SK-N-SH (cell line): ENCODE measurements at regions not wholly inside any gene's neighbourhood (a gene's known extent, or its start where the extent isn't known, plus 50 kb on each side); places are given as distances from the start of the nearest gene placed in this dataset.

Experiments used
- CTCF ChIA-PET: fragments of 300-600, 350-600 bp; formaldehyde crosslinking; extraction: SDS; loops from one replicate; lab custom pipeline; 2021; lab: Yijun Ruan, JAX
- POLR2A ChIA-PET: fragments of 350-600 bp; sonication (Branson Sonifier 250); formaldehyde crosslinking; extraction: SDS; loops from one replicate; lab custom pipeline; 2020; ENCODE audit warnings: antibody characterized with exemption, inconsistent platforms; lab: Yijun Ruan, JAX
- DNase-seq: peaks from one replicate; pipeline ENCODE4 v3.0.0; 2012
- H2AFZ ChIP-seq: fragments of 200-600 bp; sonication (generic); 2 replicates; pipeline ENCODE4 v1.8.1; 2016; ENCODE audit warnings: antibody characterized with exemption, mild to moderate bottlenecking, low read depth
- H3F3A ChIP-seq: fragments of 200-600 bp; sonication (generic); replicated peaks from 2 replicates; pipeline ENCODE3; 2016; ENCODE audit warnings: antibody characterized with exemption, mild to moderate bottlenecking; ENCODE audit not compliant: insufficient read depth
- H3K27ac ChIP-seq, 2 experiments: fragments of 200-500 bp in 1 of 2; fragments of 200-600 bp in 1 of 2; sonication (Bioruptor generic) in 1 of 2; sonication (generic), shearing (Covaris generic) in 1 of 2; 2 replicates each; pipeline versions ENCODE4 v1.5.1 to v1.6.1; 2014 to 2016; ENCODE audit warnings: low read depth in 2 of 2, inconsistent platforms in 1 of 2, low read length in 1 of 2, mild to moderate bottlenecking in 1 of 2, mixed read lengths in 1 of 2
- H3K27me3 ChIP-seq: fragments of 200-600 bp; sonication (generic), shearing (Covaris generic); 2 replicates; pipeline ENCODE4 v1.6.1; 2016; ENCODE audit warnings: mixed run types; ENCODE audit not compliant: insufficient read depth
- H3K36me3 ChIP-seq, 2 experiments: fragments of 200-500 bp in 1 of 2; fragments of 200-600 bp in 1 of 2; sonication (Bioruptor generic) in 1 of 2; sonication (generic) in 1 of 2; replicated peaks in 1 of 2; 2 replicates each; pipeline versions ENCODE3 to v1.5.1; 2014 to 2016; ENCODE audit warnings: low read length in 1 of 2, mild to moderate bottlenecking in 1 of 2; ENCODE audit not compliant: insufficient read depth in 2 of 2, control insufficient read depth in 1 of 2
- H3K4me1 ChIP-seq, 2 experiments: fragments of 200-500 bp in 1 of 2; fragments of 200-600 bp in 1 of 2; sonication (Bioruptor generic) in 1 of 2; sonication (generic), shearing (Covaris generic) in 1 of 2; 2 replicates each; pipeline versions ENCODE4 v1.5.1 to v1.6.1; 2014 to 2016; ENCODE audit warnings: low read depth in 1 of 2, low read length in 1 of 2, mixed run types in 1 of 2; ENCODE audit not compliant: insufficient read depth in 2 of 2, control insufficient read depth in 1 of 2
- H3K4me2 ChIP-seq: fragments of 200-600 bp; sonication (generic), shearing (Covaris generic); 2 replicates; pipeline ENCODE4 v1.6.1; 2017; ENCODE audit warnings: mixed run types
- H3K4me3 ChIP-seq, 2 experiments: fragments of 200-500 bp in 1 of 2; fragments of 200-600 bp in 1 of 2; sonication (Bioruptor generic) in 1 of 2; sonication (generic), shearing (Covaris generic) in 1 of 2; 2 replicates each; pipeline versions ENCODE4 v1.5.1 to v1.8.1; 2014 to 2016; ENCODE audit warnings: low read depth in 2 of 2, inconsistent platforms in 1 of 2, low read length in 1 of 2, mild to moderate bottlenecking in 1 of 2, mixed read lengths in 1 of 2, moderate library complexity in 1 of 2
- H3K79me2 ChIP-seq: fragments of 200-600 bp; sonication (generic); 2 replicates; pipeline ENCODE4 v1.8.1; 2017; ENCODE audit warnings: mild to moderate bottlenecking; ENCODE audit not compliant: insufficient read depth
- H3K9ac ChIP-seq: fragments of 200-600 bp; sonication (generic); 2 replicates; pipeline ENCODE4 v1.6.1; 2017; ENCODE audit warnings: mixed run types
- H3K9me2 ChIP-seq: fragments of 200-600 bp; sonication (generic); 2 replicates; pipeline ENCODE4 v1.6.1; 2017; ENCODE audit warnings: mixed run types
- H3K9me3 ChIP-seq: fragments of 200-600 bp; sonication (generic); 2 replicates; pipeline ENCODE4 v1.6.1; 2017; ENCODE audit warnings: mixed run types, mild to moderate bottlenecking, moderate library complexity
- H4K20me1 ChIP-seq: fragments of 200-600 bp; sonication (generic); 2 replicates; pipeline ENCODE4 v1.6.1; 2017; ENCODE audit warnings: mild to moderate bottlenecking, mixed run types; ENCODE audit not compliant: insufficient read depth
- CTCF ChIP-seq: fragments of 200-600 bp; sonication (generic); IDR thresholded peaks from 2 replicates; pipeline ENCODE4 v1.6.1; 2017; ENCODE audit warnings: antibody characterized with exemption, mild to moderate bottlenecking, moderate library complexity
- EP300 ChIP-seq, 2 experiments: IDR thresholded peaks; 2 replicates each; pipeline versions ENCODE4 v1.4.0 to v1.6.1; 2012; ENCODE audit warnings: borderline replicate concordance in 1 of 2, low read depth in 1 of 2, low read length in 1 of 2
- FOSL2 ChIP-seq: IDR thresholded peaks from 2 replicates; pipeline ENCODE4 v1.4.0; 2012; ENCODE audit warnings: low read depth, mild to moderate bottlenecking, moderate library complexity, borderline replicate concordance
- IRF3 ChIP-seq: fragments of 150-350 bp; IDR thresholded peaks from 2 replicates; pipeline ENCODE4 v1.6.1; 2016; ENCODE audit warnings: mild to moderate bottlenecking, low read depth, low read length
- NFIC ChIP-seq: IDR thresholded peaks from 2 replicates; pipeline ENCODE4 v1.4.0; 2012; ENCODE audit warnings: borderline replicate concordance
- NRF1 ChIP-seq: IDR thresholded peaks from 2 replicates; pipeline ENCODE4 v1.6.1; 2012; ENCODE audit warnings: low read depth, mild to moderate bottlenecking, low read length
- RAD21 ChIP-seq: IDR thresholded peaks from 2 replicates; pipeline ENCODE4 v1.6.1; 2012; ENCODE audit warnings: mild to moderate bottlenecking, low read length
- RFX5 ChIP-seq: IDR thresholded peaks from 2 replicates; pipeline ENCODE4 v1.6.1; 2012; ENCODE audit warnings: mild to moderate bottlenecking, improper control_type of control experiment, low read length
- RXRA ChIP-seq: IDR thresholded peaks from 2 replicates; pipeline ENCODE4 v1.4.0; 2012; ENCODE audit warnings: low read depth, mild to moderate bottlenecking, borderline replicate concordance
- SIN3A ChIP-seq: IDR thresholded peaks from 2 replicates; pipeline ENCODE4 v1.6.1; 2012; ENCODE audit warnings: low read depth, mild to moderate bottlenecking, low read length, moderate library complexity, borderline replicate concordance
- SMC3 ChIP-seq: IDR thresholded peaks from 2 replicates; pipeline ENCODE4 v1.6.1; 2012; ENCODE audit warnings: low read depth, low read length, improper control_type of control experiment
- TEAD4 ChIP-seq: IDR thresholded peaks from 2 replicates; pipeline ENCODE4 v1.4.0; 2012; ENCODE audit warnings: mild to moderate bottlenecking, borderline replicate concordance; ENCODE audit not compliant: insufficient read depth
- WGBS: methylation state at CpG from one replicate; pipeline ENCODE4 v1.1.6; 2017; ENCODE audit warnings: low lambda C conversion rate; 5-methylcytosine and 5-hydroxymethylcytosine counted together

GRCh38 chr5:24368115-24368514, 276.7 kb downstream of the CDH10 start:
- Histone ChIP-seq H3K4me3 (no peak overlapping the region), H2AFZ (no peak overlapping the region), H3K9me3 (no peaks in the 10 kb centered on the region; the same call in 1 of the 2 replicates), H4K20me1 (no peaks in the 10 kb centered on the region), H3K79me2 (no peaks in the 10 kb centered on the region), H3K36me3 (no peaks in the 10 kb centered on the region), H3K9me2 (no peaks in the 10 kb centered on the region; the same call in 1 of the 2 replicates), H3K27ac (no peak overlapping the region), H3K4me1 (no peaks in the 10 kb centered on the region), H3K9ac (no peak overlapping the region), H3K4me2 (no peak overlapping the region), H3K27me3 (no peaks in the 10 kb centered on the region), H3F3A (no peaks in the 10 kb centered on the region)
- DNase-seq = no peak
- 0% methylated on average over 2 of the region's 2 CpGs for WGBS
- no peak for TF ChIP-seq FOSL2
- TF ChIP-seq RAD21 = no peak
- peak; percentile 14; the same call in 1 of the 2 replicates for TF ChIP-seq CTCF
- CTCF ChIA-PET = no interaction called here
- POLR2A ChIA-PET = no interaction called here

GRCh38 chr5:24376210-24376609, 268.6 kb downstream of the CDH10 start:
- Histone ChIP-seq H3K9ac (no peak overlapping the region), H3K36me3 (no peaks in the 10 kb centered on the region), H4K20me1 (no peaks in the 10 kb centered on the region), H3K4me2 (no peak overlapping the region), H3K4me1 (no peaks in the 10 kb centered on the region), H2AFZ (no peak overlapping the region), H3K79me2 (no peaks in the 10 kb centered on the region), H3K27ac (no peak overlapping the region), H3F3A (no peaks in the 10 kb centered on the region), H3K9me3 (no peaks in the 10 kb centered on the region; the same call in 1 of the 2 replicates), H3K9me2 (no peaks in the 10 kb centered on the region), H3K27me3 (no peaks in the 10 kb centered on the region), H3K4me3 (no peak overlapping the region)
- POLR2A ChIA-PET = no interaction called here
- DNase-seq = no peak
- WGBS = 15% methylated on average over 2 of the region's 2 CpGs
- CTCF ChIA-PET = no interaction called here
- TF ChIP-seq SIN3A (no peak), NFIC (no peak), RFX5 (no peak), IRF3 (no peak), TEAD4 (no peak), EP300 (IDR thresholded peaks at IDR 0.05; ENCODE audit: borderline replicate concordance in 1 of 2, low read depth in 1 of 2, low read length in 1 of 2) (no peak), RXRA (no peak), NRF1 (no peak), SMC3 (no peak)
